ENCODE measurements at regions not wholly inside any gene's neighbourhood (a gene's known extent, or its start where the extent isn't known, plus 50 kb on each side); places are given as distances from the start of the nearest gene placed in this dataset.

DNA sequence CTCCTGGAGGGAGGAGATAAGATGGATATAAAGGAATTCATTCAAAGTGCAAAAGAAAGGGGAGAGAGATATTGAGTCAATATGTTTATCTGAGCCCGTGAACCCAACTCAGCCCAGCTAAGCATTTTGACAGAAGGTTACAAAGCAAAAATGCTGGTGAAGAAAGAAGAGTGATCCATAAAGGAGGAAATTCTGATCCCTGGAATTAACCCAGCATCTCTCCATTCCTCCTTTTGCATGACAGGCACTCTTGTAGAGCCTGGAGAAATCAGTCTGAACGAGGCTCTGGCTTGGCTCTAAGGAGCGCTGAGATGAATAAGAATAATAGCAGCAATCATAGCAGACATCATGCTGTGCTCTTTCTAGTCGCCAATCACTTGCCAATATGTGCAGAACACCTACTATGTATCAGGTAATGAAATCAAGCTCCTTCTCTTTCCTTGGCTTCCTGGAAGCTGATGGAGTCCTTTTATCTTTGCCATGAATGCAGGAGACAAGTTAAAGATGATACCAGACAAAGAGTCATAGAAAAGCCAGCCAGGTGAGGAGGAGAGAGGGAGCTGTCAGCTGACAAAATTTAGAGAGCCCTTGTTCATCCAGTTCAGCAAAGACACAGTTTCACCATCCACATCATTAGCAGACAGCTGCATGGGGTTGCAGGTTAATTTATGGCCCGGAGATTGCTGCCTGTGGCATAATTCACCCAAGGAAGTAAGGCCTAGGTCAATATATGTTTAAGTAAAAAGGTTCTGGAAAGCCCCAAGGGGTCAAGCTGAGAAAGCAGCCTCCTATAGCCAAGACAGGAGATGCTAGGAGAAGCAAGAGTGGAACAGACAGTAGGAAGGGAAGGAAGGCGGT is 476.5 kb upstream of the TBX3 start (continued):
- TF ChIP-seq, protein P1, sequence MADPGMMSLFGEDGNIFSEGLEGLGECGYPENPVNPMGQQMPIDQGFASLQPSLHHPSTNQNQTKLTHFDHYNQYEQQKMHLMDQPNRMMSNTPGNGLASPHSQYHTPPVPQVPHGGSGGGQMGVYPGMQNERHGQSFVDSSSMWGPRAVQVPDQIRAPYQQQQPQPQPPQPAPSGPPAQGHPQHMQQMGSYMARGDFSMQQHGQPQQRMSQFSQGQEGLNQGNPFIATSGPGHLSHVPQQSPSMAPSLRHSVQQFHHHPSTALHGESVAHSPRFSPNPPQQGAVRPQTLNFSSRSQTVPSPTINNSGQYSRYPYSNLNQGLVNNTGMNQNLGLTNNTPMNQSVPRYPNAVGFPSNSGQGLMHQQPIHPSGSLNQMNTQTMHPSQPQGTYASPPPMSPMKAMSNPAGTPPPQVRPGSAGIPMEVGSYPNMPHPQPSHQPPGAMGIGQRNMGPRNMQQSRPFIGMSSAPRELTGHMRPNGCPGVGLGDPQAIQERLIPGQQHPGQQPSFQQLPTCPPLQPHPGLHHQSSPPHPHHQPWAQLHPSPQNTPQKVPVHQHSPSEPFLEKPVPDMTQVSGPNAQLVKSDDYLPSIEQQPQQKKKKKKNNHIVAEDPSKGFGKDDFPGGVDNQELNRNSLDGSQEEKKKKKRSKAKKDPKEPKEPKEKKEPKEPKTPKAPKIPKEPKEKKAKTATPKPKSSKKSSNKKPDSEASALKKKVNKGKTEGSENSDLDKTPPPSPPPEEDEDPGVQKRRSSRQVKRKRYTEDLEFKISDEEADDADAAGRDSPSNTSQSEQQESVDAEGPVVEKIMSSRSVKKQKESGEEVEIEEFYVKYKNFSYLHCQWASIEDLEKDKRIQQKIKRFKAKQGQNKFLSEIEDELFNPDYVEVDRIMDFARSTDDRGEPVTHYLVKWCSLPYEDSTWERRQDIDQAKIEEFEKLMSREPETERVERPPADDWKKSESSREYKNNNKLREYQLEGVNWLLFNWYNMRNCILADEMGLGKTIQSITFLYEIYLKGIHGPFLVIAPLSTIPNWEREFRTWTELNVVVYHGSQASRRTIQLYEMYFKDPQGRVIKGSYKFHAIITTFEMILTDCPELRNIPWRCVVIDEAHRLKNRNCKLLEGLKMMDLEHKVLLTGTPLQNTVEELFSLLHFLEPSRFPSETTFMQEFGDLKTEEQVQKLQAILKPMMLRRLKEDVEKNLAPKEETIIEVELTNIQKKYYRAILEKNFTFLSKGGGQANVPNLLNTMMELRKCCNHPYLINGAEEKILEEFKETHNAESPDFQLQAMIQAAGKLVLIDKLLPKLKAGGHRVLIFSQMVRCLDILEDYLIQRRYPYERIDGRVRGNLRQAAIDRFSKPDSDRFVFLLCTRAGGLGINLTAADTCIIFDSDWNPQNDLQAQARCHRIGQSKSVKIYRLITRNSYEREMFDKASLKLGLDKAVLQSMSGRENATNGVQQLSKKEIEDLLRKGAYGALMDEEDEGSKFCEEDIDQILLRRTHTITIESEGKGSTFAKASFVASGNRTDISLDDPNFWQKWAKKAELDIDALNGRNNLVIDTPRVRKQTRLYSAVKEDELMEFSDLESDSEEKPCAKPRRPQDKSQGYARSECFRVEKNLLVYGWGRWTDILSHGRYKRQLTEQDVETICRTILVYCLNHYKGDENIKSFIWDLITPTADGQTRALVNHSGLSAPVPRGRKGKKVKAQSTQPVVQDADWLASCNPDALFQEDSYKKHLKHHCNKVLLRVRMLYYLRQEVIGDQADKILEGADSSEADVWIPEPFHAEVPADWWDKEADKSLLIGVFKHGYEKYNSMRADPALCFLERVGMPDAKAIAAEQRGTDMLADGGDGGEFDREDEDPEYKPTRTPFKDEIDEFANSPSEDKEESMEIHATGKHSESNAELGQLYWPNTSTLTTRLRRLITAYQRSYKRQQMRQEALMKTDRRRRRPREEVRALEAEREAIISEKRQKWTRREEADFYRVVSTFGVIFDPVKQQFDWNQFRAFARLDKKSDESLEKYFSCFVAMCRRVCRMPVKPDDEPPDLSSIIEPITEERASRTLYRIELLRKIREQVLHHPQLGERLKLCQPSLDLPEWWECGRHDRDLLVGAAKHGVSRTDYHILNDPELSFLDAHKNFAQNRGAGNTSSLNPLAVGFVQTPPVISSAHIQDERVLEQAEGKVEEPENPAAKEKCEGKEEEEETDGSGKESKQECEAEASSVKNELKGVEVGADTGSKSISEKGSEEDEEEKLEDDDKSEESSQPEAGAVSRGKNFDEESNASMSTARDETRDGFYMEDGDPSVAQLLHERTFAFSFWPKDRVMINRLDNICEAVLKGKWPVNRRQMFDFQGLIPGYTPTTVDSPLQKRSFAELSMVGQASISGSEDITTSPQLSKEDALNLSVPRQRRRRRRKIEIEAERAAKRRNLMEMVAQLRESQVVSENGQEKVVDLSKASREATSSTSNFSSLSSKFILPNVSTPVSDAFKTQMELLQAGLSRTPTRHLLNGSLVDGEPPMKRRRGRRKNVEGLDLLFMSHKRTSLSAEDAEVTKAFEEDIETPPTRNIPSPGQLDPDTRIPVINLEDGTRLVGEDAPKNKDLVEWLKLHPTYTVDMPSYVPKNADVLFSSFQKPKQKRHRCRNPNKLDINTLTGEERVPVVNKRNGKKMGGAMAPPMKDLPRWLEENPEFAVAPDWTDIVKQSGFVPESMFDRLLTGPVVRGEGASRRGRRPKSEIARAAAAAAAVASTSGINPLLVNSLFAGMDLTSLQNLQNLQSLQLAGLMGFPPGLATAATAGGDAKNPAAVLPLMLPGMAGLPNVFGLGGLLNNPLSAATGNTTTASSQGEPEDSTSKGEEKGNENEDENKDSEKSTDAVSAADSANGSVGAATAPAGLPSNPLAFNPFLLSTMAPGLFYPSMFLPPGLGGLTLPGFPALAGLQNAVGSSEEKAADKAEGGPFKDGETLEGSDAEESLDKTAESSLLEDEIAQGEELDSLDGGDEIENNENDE (IDR thresholded peaks at IDR 0.05; ENCODE audit: insufficient replicate concordance, low read length) = no peak
- no peak for TF ChIP-seq RXRA (IDR thresholded peaks at IDR 0.05; ENCODE audit: insufficient read depth, low read depth, low read length)
- TF ChIP-seq FOSL1 (IDR thresholded peaks at IDR 0.05; ENCODE audit: insufficient read depth, low read depth, low read length) = no peak
- TF ChIP-seq POLR2AphosphoS5 (IDR thresholded peaks at IDR 0.05; ENCODE audit: low read depth, low read length) = no peak
- no peak for TF ChIP-seq CEBPB (IDR thresholded peaks at IDR 0.05; ENCODE audit: low read depth, low read length)
- TF ChIP-seq EGR1 (IDR thresholded peaks at IDR 0.05; ENCODE audit: borderline replicate concordance, low read depth, low read length) = no peak
- TF ChIP-seq SP2 (IDR thresholded peaks at IDR 0.05; ENCODE audit: low read length) = no peak
- TF ChIP-seq SP4 (IDR thresholded peaks at IDR 0.05; ENCODE audit: low read length) = no peak
- no peak for TF ChIP-seq NANOG (IDR thresholded peaks at IDR 0.05; ENCODE audit: insufficient read depth, low read depth, low read length, poor library complexity, severe bottlenecking)

Measured in H1 (cell line).